Fibroblast of lung (primary cell): ENCODE measurements at regions not wholly inside any gene's neighbourhood (a gene's known extent, or its start where the extent isn't known, plus 50 kb on each side); places are given as distances from the start of the nearest gene placed in this dataset.

Experiments
- EZH2 ChIP-seq: IDR thresholded peaks from 2 replicates; pipeline ENCODE4 v1.5.1; 2012; ENCODE audit warnings: low read length, control low read depth, mild to moderate bottlenecking; ENCODE audit errors: missing control alignments
- TF ChIP-seq, protein P1 (sequence below), 2 donors: IDR thresholded peaks in 1 of 2; conservative IDR thresholded peaks in 1 of 2; 1 replicate in 1 of 2; 2 replicates in 1 of 2; pipeline ENCODE4 v1.5.1; 2011 to 2012; ENCODE audit warnings: low read length in 2 of 2, control low read depth in 1 of 2, inconsistent platforms in 1 of 2, low read depth in 1 of 2, mild to moderate bottlenecking in 1 of 2

DNA sequence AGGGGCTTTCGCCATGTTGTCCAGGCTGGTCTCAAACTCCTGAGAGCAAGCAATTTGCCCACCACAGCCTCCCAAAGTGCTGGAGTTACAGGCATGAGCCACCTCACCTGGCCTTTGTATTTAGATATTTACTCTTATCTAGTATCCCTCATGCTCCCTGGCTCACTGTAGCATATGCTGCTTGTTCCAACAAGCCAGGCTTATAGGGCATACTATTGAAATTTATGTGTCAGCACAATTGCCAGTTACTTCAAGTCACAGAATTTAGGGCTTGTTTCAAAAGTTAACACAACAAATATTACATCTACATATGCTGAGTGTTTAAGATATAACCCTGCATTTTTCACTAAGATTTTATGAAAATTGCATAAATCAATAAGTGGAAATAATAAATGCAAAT, 469.2 kb upstream of the ZNF608 start:
- TF ChIP-seq, protein P1, sequence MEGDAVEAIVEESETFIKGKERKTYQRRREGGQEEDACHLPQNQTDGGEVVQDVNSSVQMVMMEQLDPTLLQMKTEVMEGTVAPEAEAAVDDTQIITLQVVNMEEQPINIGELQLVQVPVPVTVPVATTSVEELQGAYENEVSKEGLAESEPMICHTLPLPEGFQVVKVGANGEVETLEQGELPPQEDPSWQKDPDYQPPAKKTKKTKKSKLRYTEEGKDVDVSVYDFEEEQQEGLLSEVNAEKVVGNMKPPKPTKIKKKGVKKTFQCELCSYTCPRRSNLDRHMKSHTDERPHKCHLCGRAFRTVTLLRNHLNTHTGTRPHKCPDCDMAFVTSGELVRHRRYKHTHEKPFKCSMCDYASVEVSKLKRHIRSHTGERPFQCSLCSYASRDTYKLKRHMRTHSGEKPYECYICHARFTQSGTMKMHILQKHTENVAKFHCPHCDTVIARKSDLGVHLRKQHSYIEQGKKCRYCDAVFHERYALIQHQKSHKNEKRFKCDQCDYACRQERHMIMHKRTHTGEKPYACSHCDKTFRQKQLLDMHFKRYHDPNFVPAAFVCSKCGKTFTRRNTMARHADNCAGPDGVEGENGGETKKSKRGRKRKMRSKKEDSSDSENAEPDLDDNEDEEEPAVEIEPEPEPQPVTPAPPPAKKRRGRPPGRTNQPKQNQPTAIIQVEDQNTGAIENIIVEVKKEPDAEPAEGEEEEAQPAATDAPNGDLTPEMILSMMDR (conservative IDR thresholded peaks at IDR 0.05 in 1 of 2, IDR thresholded peaks at IDR 0.05 in 1 of 2; ENCODE audit: low read depth in 1 of 2, low read length in 2 of 2) = no peak
- no peak for TF ChIP-seq EZH2
